Stimulated activated CD4-positive, alpha-beta T cell treated with anti-CD3 and anti-CD28 coated beads, Interleukin-1b, Interleukin-23, amount 100 ng/mL, for 1 hour (primary cell): ENCODE measurements at regions not wholly inside any gene's neighbourhood (a gene's known extent, or its start where the extent isn't known, plus 50 kb on each side); places are given as distances from the start of the nearest gene placed in this dataset.
"Not testable (repeated sequence)": the region's sequence is repeated elsewhere in the genome, so short reads cannot be mapped to it uniquely, and the experiment has no call there.

Experiments used
- DNase-seq, 2 donors: peaks; one replicate each; pipeline ENCODE4 v3.0.0-alpha.2; 2020; ENCODE audit warnings: low read depth in 2 of 2

GRCh38 chr2:54065411-54065810 is 50.0 kb upstream of the ACYP2 start:
- DNase-seq: no peak

DNA sequence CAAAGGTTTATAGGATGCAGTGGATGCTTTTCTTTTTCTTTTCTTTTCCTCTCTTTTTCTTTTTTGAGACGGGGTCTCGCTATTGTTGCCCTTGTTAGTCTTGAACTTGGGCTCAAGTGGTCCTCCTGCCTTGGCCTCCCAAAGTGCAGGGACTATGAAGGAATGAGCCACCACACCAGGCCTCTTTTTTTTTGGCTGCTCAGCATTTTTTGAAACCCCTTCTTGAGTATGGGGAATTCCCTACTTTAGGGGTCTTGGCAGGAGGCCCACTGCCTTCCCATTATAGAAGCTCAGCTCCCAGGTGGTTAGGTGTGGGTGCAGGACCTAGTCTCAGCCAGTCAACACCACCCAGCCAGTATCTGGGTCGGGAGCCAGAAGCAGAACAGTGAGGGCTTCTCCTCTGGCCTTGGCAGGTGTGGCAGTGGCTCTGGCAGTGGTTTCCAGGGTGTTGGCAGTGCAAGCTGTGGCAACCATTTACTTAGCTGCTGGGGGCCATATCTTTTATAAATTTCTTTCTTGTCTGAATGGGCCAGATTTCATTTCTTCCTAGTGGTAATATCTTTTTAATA is 51.4 kb upstream of the ACYP2 start:
- no peak for DNase-seq

- no peak for DNase-seq
Measured at GRCh38 chr2:54062401-54062800, 53.0 kb upstream of the ACYP2 start.

GRCh38 chr2:54061272-54061671 is 54.1 kb upstream of the ACYP2 start:
- DNase-seq: no peak

- DNase-seq: no peak
Measured at GRCh38 chr2:54059986-54060385, 55.4 kb upstream of the ACYP2 start.

- no peak for DNase-seq
Measured at GRCh38 chr2:54059504-54059903, 55.9 kb upstream of the ACYP2 start.

GRCh38 chr2:54058449-54058848 is 57.0 kb upstream of the ACYP2 start:
- DNase-seq: no peak

DNA sequence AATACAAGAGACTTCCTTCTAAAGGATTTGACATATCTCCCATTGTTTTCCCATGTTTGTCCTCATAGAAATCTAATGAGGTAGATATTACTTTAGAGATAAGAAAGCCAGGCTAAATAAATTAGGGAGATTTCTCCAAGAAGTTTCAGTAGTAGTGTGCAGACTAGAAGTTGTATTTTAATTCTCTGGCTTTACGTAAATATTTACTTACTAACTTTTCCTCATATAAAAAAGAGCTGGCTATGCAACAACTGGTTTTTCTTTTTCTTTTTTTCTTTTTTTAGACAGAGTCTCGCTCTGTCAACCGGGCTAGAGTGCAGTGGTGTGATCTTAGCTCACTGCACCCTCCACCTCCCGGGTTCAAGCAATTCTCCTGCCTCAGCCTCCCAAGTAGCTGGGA is 60.6 kb upstream of the ACYP2 start:
- no peak for DNase-seq

- DNase-seq: no peak
Measured at GRCh38 chr2:54054271-54054670, 61.1 kb upstream of the ACYP2 start.

DNA sequence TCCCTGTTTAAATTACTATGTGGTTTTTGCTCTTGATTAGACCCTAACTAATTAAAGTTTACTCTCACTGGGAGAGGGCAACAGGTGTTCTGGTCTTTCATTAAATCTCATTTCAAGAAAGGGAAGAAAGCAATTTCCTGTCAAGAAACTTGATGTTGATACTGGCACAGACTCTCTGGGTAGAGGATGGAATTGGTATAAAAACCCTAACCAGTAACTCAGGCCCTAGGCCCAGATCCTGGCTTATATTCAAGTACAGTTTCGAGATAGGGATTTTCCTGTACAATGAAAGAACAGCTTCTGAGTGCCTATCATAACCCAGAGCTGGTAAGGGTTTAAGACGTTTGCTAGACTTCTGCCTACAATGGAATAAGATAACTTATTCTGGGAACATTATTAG is 61.6 kb upstream of the ACYP2 start:
- DNase-seq: no peak

GRCh38 chr2:54052825-54053718 is 62.3 kb upstream of the ACYP2 start:
- DNase-seq: no peak

GRCh38 chr2:54050445-54050844 is 65.0 kb upstream of the ACYP2 start:
- no peak for DNase-seq

DNA sequence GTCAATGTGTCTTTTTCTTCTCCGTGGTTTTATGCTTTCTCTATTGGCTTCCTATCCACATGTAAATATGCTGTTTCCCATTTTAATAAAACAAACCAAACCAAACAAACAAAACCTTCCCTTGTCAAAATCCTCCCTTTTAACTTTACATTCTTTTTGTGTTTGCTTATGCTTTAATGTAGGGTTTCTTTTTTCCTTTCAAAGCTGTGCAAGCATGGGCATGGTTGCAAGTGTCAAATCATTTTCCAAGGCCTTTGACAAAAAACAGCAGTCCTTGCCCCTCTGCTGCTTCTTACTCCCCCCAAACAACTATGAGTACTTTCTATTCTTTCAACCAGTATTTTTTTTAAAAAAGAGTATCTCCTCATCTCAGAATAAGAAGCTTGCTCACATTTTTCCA is 66.0 kb upstream of the ACYP2 start:
- no peak for DNase-seq

GRCh38 chr2:54048896-54049295 is 66.5 kb upstream of the ACYP2 start:
- DNase-seq: not testable (repeated sequence)

DNA sequence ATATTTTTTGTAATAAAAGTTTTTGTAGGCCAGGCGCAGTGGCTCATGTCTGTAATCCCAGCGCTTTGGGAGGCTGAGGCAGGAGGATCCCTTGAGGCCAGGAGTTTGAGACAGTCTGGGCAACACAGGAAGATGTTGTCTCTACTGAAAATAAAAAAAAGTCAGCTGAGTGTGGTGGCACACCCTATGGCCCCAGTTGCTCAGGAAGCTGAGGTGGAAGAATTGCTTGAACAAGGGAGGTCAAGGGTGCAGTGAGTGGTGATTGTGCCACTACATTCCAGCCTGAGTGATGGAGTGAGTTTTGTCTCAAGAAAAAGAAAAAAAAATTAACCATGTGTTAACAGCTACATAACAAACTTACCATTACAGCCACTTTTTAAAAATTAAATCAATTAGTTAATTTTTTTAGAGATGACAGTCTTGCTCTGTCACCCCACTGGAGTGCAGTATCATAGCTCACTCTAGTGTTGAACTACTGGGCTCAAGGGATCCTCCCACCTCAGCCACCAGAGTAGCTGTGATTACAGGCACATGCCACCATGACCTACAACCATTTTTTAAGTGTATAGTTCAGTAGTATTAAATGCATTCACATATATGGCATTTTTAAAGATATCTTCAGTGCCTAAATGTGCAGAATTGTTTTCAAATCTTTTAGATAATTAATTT is 67.2 kb upstream of the ACYP2 start:
- no peak for DNase-seq

GRCh38 chr2:54047658-54048057 is 67.8 kb upstream of the ACYP2 start:
- DNase-seq: no peak

GRCh38 chr2:54047091-54047490 is 68.3 kb upstream of the ACYP2 start:
- no peak for DNase-seq

DNA sequence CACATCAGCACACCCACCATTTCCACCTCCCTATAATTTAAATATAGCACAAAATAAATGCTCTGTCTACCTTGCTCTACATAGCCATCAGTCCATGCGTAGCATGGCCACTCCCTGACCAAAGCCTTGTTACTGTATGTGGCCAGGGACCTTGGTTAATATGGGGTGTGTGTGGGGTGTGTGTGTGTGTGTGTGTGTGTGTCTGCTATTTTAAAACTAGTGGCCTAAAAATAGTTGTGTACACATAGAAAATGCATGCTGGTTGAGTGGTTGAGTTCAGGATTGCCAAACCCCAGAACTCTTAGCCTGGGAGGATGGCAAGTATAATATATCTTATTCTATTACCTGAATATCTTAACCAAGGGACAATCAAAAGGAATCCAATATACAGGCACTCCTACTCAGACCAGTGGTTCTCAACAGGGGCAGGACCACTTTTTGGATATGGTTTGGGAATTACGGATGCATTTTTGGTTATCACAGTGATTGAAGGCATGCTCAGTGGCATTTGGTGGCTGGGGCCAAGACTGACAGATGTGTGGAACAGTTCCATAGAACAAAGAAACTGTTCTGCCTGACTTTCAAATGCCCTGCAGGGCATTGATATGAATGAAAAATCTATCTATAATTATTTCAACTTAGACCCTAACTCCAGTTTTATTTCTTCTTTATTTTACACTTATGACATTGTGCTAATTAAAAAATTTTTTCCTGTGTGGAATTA is 72.3 kb upstream of the PSME4 start:
- DNase-seq: no peak

GRCh38 chr2:54042341-54042740 is 71.5 kb upstream of the PSME4 start:
- no peak for DNase-seq

DNA sequence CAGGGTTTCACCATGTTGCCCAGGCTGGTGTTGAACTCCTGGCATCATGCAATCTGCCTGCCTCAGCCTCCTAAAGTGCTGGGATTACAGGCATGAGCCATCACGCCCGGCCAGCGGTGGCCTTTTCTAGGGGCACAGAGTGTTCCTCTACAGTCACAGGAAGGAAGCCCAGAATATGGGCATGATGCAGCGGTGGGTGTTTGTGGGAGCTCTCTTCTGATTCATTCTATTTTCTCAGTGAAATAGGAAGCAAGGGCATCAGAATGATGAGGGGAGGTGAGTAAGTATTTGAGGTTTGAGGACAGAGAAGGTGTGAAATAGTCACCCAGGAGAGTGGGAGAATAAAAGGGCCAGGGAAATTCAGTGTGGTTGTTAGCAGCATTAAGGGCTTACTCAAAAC is 70.3 kb upstream of the PSME4 start:
- DNase-seq: peak in 1 of 2 donors; percentile 21

DNA sequence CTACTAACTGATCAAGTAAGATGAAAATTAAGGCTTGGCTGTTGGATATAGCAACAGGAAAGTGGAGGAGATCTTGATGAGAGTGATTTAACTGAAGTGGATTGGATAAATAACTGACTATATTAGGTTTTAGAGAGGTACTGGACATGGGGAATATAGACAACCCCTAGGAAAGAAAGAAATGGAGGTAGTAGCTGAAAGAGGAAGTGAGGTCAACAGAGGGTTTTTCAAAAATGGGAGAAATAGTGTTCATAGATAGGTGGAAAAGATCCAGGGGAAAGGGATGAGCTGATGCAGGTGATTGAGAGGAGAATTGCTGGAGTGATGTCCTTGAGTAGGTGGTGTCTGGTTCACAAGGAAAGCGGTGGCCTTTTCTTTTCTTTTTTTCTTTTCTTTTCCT is 69.9 kb upstream of the PSME4 start:
- DNase-seq: no peak

GRCh38 chr2:54040250-54040649 is 69.5 kb upstream of the PSME4 start:
- no peak for DNase-seq
